NB4 (cell line): ENCODE measurements at regions not wholly inside any gene's neighbourhood (a gene's known extent, or its start where the extent isn't known, plus 50 kb on each side); places are given as distances from the start of the nearest gene placed in this dataset.

Source experiments
- POLR2A ChIP-seq: IDR thresholded peaks from 2 replicates; pipeline ENCODE4 v1.6.1; 2011; ENCODE audit warnings: mild to moderate bottlenecking; ENCODE audit not compliant: insufficient read length; ENCODE audit errors: extremely low read depth
- TF ChIP-seq, protein P1 (sequence below): IDR thresholded peaks from one replicate; pipeline ENCODE4 v1.5.1; 2012; ENCODE audit warnings: low read depth, low read length
- TF ChIP-seq, protein P2 (sequence below): IDR thresholded peaks from 2 replicates; pipeline ENCODE4 v1.6.1; 2011; ENCODE audit warnings: low read depth, low read length

DNA sequence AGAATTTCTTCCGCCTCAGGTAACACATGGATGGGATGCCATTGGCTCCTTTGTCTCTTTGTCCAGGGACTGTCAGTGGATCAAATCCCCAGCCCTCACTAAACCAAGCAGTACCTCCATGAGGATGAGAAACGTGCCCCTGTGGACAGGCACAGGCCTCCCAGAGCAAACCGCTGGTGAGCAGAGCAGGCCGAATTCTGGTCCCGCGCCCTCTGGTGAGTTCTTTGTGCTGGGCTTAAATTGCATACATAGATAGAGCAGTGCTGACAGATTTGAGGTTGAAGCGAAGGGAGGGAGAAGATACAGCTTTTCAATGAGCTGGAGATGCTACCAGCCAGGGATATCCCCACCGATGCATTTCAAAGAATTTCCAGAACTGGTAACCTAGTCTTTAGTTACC lies 143.8 kb downstream of the HSD17B3 start:
- TF ChIP-seq, protein P1, sequence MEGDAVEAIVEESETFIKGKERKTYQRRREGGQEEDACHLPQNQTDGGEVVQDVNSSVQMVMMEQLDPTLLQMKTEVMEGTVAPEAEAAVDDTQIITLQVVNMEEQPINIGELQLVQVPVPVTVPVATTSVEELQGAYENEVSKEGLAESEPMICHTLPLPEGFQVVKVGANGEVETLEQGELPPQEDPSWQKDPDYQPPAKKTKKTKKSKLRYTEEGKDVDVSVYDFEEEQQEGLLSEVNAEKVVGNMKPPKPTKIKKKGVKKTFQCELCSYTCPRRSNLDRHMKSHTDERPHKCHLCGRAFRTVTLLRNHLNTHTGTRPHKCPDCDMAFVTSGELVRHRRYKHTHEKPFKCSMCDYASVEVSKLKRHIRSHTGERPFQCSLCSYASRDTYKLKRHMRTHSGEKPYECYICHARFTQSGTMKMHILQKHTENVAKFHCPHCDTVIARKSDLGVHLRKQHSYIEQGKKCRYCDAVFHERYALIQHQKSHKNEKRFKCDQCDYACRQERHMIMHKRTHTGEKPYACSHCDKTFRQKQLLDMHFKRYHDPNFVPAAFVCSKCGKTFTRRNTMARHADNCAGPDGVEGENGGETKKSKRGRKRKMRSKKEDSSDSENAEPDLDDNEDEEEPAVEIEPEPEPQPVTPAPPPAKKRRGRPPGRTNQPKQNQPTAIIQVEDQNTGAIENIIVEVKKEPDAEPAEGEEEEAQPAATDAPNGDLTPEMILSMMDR, result no peak
- TF ChIP-seq POLR2A, result no peak
- TF ChIP-seq, protein P2, sequence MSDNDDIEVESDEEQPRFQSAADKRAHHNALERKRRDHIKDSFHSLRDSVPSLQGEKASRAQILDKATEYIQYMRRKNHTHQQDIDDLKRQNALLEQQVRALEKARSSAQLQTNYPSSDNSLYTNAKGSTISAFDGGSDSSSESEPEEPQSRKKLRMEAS, result no peak
